ENCODE measurements at regions not wholly inside any gene's neighbourhood (a gene's known extent, or its start where the extent isn't known, plus 50 kb on each side); places are given as distances from the start of the nearest gene placed in this dataset.

GRCh38 chr10:111824128-111824527, 359.4 kb downstream of the GPAM start:
- H3K36me3 Mint-ChIP-seq (ENCODE audit: low read depth): no peaks in the 10 kb centered on the region

GRCh38 chr10:111830359-111830758, 353.2 kb downstream of the GPAM start:
- TF ChIP-seq CTCF (IDR thresholded peaks at IDR 0.05): no peak
- Mint-ChIP-seq H3K9me3 (no peaks in the 10 kb centered on the region), H3K27me3 (ENCODE audit: low read depth, poor library complexity) (peaks cover 8% of the 10 kb centered on the region), H3K36me3 (ENCODE audit: low read depth) (no peaks in the 10 kb centered on the region), H3K27ac (peak overlapping the region; percentile 15), H3K4me1 (peaks cover 25% of the 10 kb centered on the region), H3K4me3 (no peak overlapping the region)
- DNase-seq: peak; percentile 9

More at GRCh38 chr10:111824128-111824527, 359.4 kb downstream of the GPAM start:
- H3K27me3 Mint-ChIP-seq (ENCODE audit: low read depth, poor library complexity): peaks cover 4% of the 10 kb centered on the region
- no peak for TF ChIP-seq CTCF (IDR thresholded peaks at IDR 0.05)
- no peak overlapping the region for H3K27ac Mint-ChIP-seq
- no peak overlapping the region for H3K4me3 Mint-ChIP-seq
- H3K4me1 Mint-ChIP-seq: peaks cover 18% of the 10 kb centered on the region
- peaks cover 3% of the 10 kb centered on the region for H3K9me3 Mint-ChIP-seq
- no peak for DNase-seq

- Mint-ChIP-seq H3K27me3 (ENCODE audit: low read depth, poor library complexity) (peaks cover 8% of the 10 kb centered on the region), H3K36me3 (ENCODE audit: low read depth) (no peaks in the 10 kb centered on the region), H3K4me3 (no peak overlapping the region), H3K4me1 (peaks cover 25% of the 10 kb centered on the region), H3K9me3 (no peaks in the 10 kb centered on the region), H3K27ac (no peak overlapping the region)
- DNase-seq: no peak
- no peak for TF ChIP-seq CTCF (IDR thresholded peaks at IDR 0.05)
Measured at GRCh38 chr10:111831058-111831457, 352.5 kb downstream of the GPAM start.

- Mint-ChIP-seq H3K27ac (no peak overlapping the region), H3K36me3 (ENCODE audit: low read depth) (no peaks in the 10 kb centered on the region), H3K27me3 (ENCODE audit: low read depth, poor library complexity) (peaks cover 4% of the 10 kb centered on the region), H3K9me3 (no peaks in the 10 kb centered on the region), H3K4me1 (peaks cover 25% of the 10 kb centered on the region), H3K4me3 (no peak overlapping the region)
- no peak for DNase-seq
- TF ChIP-seq CTCF (IDR thresholded peaks at IDR 0.05): no peak
Measured at GRCh38 chr10:111833251-111833650, 350.3 kb downstream of the GPAM start.

- no peaks in the 10 kb centered on the region for H3K36me3 Mint-ChIP-seq (ENCODE audit: low read depth)
- no peak overlapping the region for H3K4me3 Mint-ChIP-seq
- TF ChIP-seq CTCF (IDR thresholded peaks at IDR 0.05): no peak
- no peaks in the 10 kb centered on the region for H3K27me3 Mint-ChIP-seq (ENCODE audit: low read depth, poor library complexity)
- H3K4me1 Mint-ChIP-seq: peaks cover 19% of the 10 kb centered on the region
- no peaks in the 10 kb centered on the region for H3K9me3 Mint-ChIP-seq
- no peak for DNase-seq
- H3K27ac Mint-ChIP-seq: no peak overlapping the region
Measured at GRCh38 chr10:111835574-111835973, 348.0 kb downstream of the GPAM start.

GRCh38 chr10:111836064-111836463, 347.5 kb downstream of the GPAM start:
- Mint-ChIP-seq H3K4me3 (no peak overlapping the region), H3K27me3 (ENCODE audit: low read depth, poor library complexity) (no peaks in the 10 kb centered on the region), H3K27ac (no peak overlapping the region), H3K4me1 (peaks cover 14% of the 10 kb centered on the region), H3K36me3 (ENCODE audit: low read depth) (no peaks in the 10 kb centered on the region), H3K9me3 (no peaks in the 10 kb centered on the region)
- DNase-seq: no peak
- no peak for TF ChIP-seq CTCF (IDR thresholded peaks at IDR 0.05)
